ENCODE measurements at regions not wholly inside any gene's neighbourhood (a gene's known extent, or its start where the extent isn't known, plus 50 kb on each side); places are given as distances from the start of the nearest gene placed in this dataset.

- ChIA-PET POLR2A (no interaction called here), CTCF (interaction anchor here (1.2 kb wide), 1 partner anchor 13 kb away, joined by 3 read pairs; no protein-coding TSS in a partner anchor)
- TF ChIP-seq CTCF (IDR thresholded peaks at IDR 0.05; ENCODE audit: insufficient read depth, low read depth, low read length): no peak
- Histone ChIP-seq H3K27me3 (ENCODE audit: control insufficient read depth, insufficient read depth, low read length) (no peaks in the 10 kb centered on the region), H3K36me3 (ENCODE audit: control insufficient read depth, insufficient read depth, low read length) (no peaks in the 10 kb centered on the region), H3K4me3 (ENCODE audit: low read depth, low read length) (no peak overlapping the region)
- no peak for DNase-seq (ENCODE audit: low read depth)
Observed at GRCh38 chr9:91101611-91102168, 260.0 kb downstream of the AUH start.

- no peak for DNase-seq (ENCODE audit: low read depth)
- Histone ChIP-seq H3K36me3 (ENCODE audit: control insufficient read depth, insufficient read depth, low read length) (no peaks in the 10 kb centered on the region), H3K4me3 (ENCODE audit: low read depth, low read length) (no peak overlapping the region), H3K27me3 (ENCODE audit: control insufficient read depth, insufficient read depth, low read length) (no peaks in the 10 kb centered on the region)
- CTCF ChIA-PET: interaction anchor here (1.2 kb wide), 1 partner anchor 13 kb away, joined by 3 read pairs; no protein-coding TSS in a partner anchor
- POLR2A ChIA-PET: no interaction called here
- TF ChIP-seq CTCF (IDR thresholded peaks at IDR 0.05; ENCODE audit: insufficient read depth, low read depth, low read length): no peak
Observed at GRCh38 chr9:91102269-91102668, 259.4 kb downstream of the AUH start.

GRCh38 chr9:91103931-91104330, 257.8 kb downstream of the AUH start:
- ChIA-PET CTCF (no interaction called here), POLR2A (no interaction called here)
- no peak overlapping the region for H3K4me3 ChIP-seq (ENCODE audit: low read depth, low read length)
- no peaks in the 10 kb centered on the region for H3K36me3 ChIP-seq (ENCODE audit: control insufficient read depth, insufficient read depth, low read length)
- DNase-seq (ENCODE audit: low read depth): no peak
- TF ChIP-seq CTCF (IDR thresholded peaks at IDR 0.05; ENCODE audit: insufficient read depth, low read depth, low read length): no peak
- no peaks in the 10 kb centered on the region for H3K27me3 ChIP-seq (ENCODE audit: control insufficient read depth, insufficient read depth, low read length)

- DNase-seq (ENCODE audit: low read depth): no peak
- H3K36me3 ChIP-seq (ENCODE audit: control insufficient read depth, insufficient read depth, low read length): no peaks in the 10 kb centered on the region
- H3K4me3 ChIP-seq (ENCODE audit: low read depth, low read length): no peak overlapping the region
- CTCF ChIA-PET: no interaction called here
- H3K27me3 ChIP-seq (ENCODE audit: control insufficient read depth, insufficient read depth, low read length): no peaks in the 10 kb centered on the region
- POLR2A ChIA-PET: no interaction called here
- TF ChIP-seq CTCF (IDR thresholded peaks at IDR 0.05; ENCODE audit: insufficient read depth, low read depth, low read length): no peak
Observed at GRCh38 chr9:91106415-91107081, 255.2 kb downstream of the AUH start.

- POLR2A ChIA-PET: no interaction called here
Observed at GRCh38 chr9:91111226-91111625, 250.5 kb downstream of the AUH start.

More at GRCh38 chr9:91111226-91111625, 250.5 kb downstream of the AUH start:
- Histone ChIP-seq H3K36me3 (ENCODE audit: control insufficient read depth, insufficient read depth, low read length) (no peaks in the 10 kb centered on the region), H3K27me3 (ENCODE audit: control insufficient read depth, insufficient read depth, low read length) (no peaks in the 10 kb centered on the region), H3K4me3 (ENCODE audit: low read depth, low read length) (no peak overlapping the region)
- no peak for DNase-seq (ENCODE audit: low read depth)
- no peak for TF ChIP-seq CTCF (IDR thresholded peaks at IDR 0.05; ENCODE audit: insufficient read depth, low read depth, low read length)
- CTCF ChIA-PET: no interaction called here
